ENCODE measurements at regions not wholly inside any gene's neighbourhood (a gene's known extent, or its start where the extent isn't known, plus 50 kb on each side); places are given as distances from the start of the nearest gene placed in this dataset.
"Not testable (repeated sequence)": the region's sequence is repeated elsewhere in the genome, so short reads cannot be mapped to it uniquely, and the experiment has no call there.

GRCh38 chr16:80113873-80114574 lies 426.8 kb upstream of the DYNLRB2 start:
- no peaks in the 10 kb centered on the region for H3K9me3 ChIP-seq (replicated peaks; ENCODE audit: low read length)
- H3K9ac ChIP-seq (ENCODE audit: low read depth, low read length) = no peak overlapping the region
- H3K4me2 ChIP-seq (ENCODE audit: low read length) = no peak overlapping the region
- H3K27me3 ChIP-seq (ENCODE audit: control insufficient read depth, insufficient read depth, low read length) = no peaks in the 10 kb centered on the region
- no peaks in the 10 kb centered on the region for H3K36me3 ChIP-seq (ENCODE audit: insufficient read depth, low read length)
- H3K4me1 ChIP-seq (ENCODE audit: control insufficient read depth, insufficient read depth, low read length) = no peaks in the 10 kb centered on the region
- H3K4me3 ChIP-seq (ENCODE audit: low read length) = no peak overlapping the region

DNA sequence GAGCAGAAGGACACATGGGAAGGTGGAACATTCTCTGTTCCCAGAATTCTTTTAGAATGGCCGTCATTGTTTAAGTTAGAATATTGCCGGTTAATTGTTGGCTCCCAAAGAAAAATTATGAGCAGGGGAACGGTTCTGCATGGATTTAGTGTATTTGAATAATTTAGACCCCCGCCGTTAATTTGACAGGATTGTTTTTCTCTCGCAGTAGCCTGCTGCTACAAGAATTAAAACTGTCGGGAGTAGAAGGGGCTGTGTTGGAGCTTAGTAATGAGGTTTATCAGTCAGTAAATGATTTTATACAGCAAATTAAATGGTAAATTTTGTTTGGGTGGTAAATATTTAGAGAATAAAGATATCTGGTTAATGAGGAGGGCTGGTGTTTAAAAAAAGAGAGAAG lies 431.2 kb upstream of the DYNLRB2 start:
- no peak overlapping the region for H3K9ac ChIP-seq (ENCODE audit: low read depth, low read length)
- H3K4me2 ChIP-seq (ENCODE audit: low read length) = no peak overlapping the region
- peaks cover 5% of the 10 kb centered on the region for H3K4me1 ChIP-seq (ENCODE audit: control insufficient read depth, insufficient read depth, low read length)
- H3K9me3 ChIP-seq (replicated peaks; ENCODE audit: low read length) = no peaks in the 10 kb centered on the region
- no peaks in the 10 kb centered on the region for H3K27me3 ChIP-seq (ENCODE audit: control insufficient read depth, insufficient read depth, low read length)
- H3K4me3 ChIP-seq (ENCODE audit: low read length) = no peak overlapping the region
- H3K36me3 ChIP-seq (ENCODE audit: insufficient read depth, low read length) = no peaks in the 10 kb centered on the region

- Histone ChIP-seq H3K4me1 (ENCODE audit: control insufficient read depth, insufficient read depth, low read length) (peaks cover 5% of the 10 kb centered on the region), H3K27me3 (ENCODE audit: control insufficient read depth, insufficient read depth, low read length) (no peaks in the 10 kb centered on the region), H3K36me3 (ENCODE audit: insufficient read depth, low read length) (no peaks in the 10 kb centered on the region), H3K4me2 (ENCODE audit: low read length) (no peak overlapping the region), H3K9me3 (replicated peaks; ENCODE audit: low read length) (no peaks in the 10 kb centered on the region), H3K9ac (ENCODE audit: low read depth, low read length) (no peak overlapping the region), H3K4me3 (ENCODE audit: low read length) (no peak overlapping the region)
These were observed 432.9 kb upstream of the DYNLRB2 start for GRCh38 chr16:80107900-80108299.

DNA sequence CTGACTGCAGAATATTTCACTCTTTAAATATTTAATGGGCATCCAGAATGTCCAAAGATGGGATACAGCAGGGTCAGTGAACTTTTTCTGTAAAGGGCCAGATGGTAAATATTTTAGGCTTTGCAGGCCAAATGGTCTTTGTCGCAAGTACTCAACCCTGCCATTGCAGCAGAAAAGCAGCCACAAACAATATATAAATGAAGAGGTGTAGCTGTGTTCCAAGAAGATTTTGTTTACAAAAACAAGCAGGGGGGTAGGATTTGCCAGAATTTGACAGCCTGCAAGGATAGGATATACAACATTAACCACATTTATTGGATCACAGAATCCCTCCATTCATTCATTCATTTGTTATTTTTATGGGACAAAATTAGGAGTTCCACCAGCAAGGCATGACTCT lies 435.0 kb upstream of the DYNLRB2 start:
- Histone ChIP-seq H3K27me3 (ENCODE audit: control insufficient read depth, insufficient read depth, low read length) (no peaks in the 10 kb centered on the region), H3K4me3 (ENCODE audit: low read length) (no peak overlapping the region), H3K9ac (ENCODE audit: low read depth, low read length) (no peak overlapping the region), H3K36me3 (ENCODE audit: insufficient read depth, low read length) (no peaks in the 10 kb centered on the region), H3K4me2 (ENCODE audit: low read length) (no peak overlapping the region), H3K4me1 (ENCODE audit: control insufficient read depth, insufficient read depth, low read length) (peaks cover 5% of the 10 kb centered on the region), H3K9me3 (replicated peaks; ENCODE audit: low read length) (no peaks in the 10 kb centered on the region)

DNA sequence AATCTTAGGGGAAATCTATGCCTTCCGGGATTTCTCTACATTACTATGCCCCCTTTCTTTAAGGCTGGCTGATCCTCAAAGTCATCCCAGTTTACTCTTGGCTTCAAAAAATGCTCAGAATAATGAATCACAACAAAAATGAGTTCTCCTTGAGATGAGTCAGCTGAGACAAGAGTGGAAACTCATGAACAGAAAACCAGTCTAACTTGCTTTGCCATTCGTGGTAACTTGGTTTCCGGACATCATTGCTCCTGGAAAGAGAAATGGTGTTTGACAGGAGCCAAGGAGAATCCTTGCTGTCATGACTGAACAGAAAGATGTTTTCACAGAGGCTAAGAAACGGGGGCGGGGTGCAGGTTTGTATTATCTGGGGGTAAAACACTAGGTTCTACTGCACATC lies 435.6 kb upstream of the DYNLRB2 start:
- Histone ChIP-seq H3K27me3 (ENCODE audit: control insufficient read depth, insufficient read depth, low read length) (no peaks in the 10 kb centered on the region), H3K9ac (ENCODE audit: low read depth, low read length) (no peak overlapping the region), H3K4me3 (ENCODE audit: low read length) (no peak overlapping the region), H3K4me1 (ENCODE audit: control insufficient read depth, insufficient read depth, low read length) (peaks cover 5% of the 10 kb centered on the region), H3K9me3 (replicated peaks; ENCODE audit: low read length) (no peaks in the 10 kb centered on the region), H3K4me2 (ENCODE audit: low read length) (no peak overlapping the region), H3K36me3 (ENCODE audit: insufficient read depth, low read length) (no peaks in the 10 kb centered on the region)

GRCh38 chr16:80104401-80104800 lies 436.4 kb upstream of the DYNLRB2 start:
- Histone ChIP-seq H3K9ac (ENCODE audit: low read depth, low read length) (no peak overlapping the region), H3K27me3 (ENCODE audit: control insufficient read depth, insufficient read depth, low read length) (no peaks in the 10 kb centered on the region), H3K4me1 (ENCODE audit: control insufficient read depth, insufficient read depth, low read length) (peaks cover 5% of the 10 kb centered on the region), H3K4me3 (ENCODE audit: low read length) (no peak overlapping the region), H3K9me3 (replicated peaks; ENCODE audit: low read length) (no peaks in the 10 kb centered on the region), H3K4me2 (ENCODE audit: low read length) (no peak overlapping the region), H3K36me3 (ENCODE audit: insufficient read depth, low read length) (no peaks in the 10 kb centered on the region)

- H3K4me2 ChIP-seq (ENCODE audit: low read length) = no peak overlapping the region
- H3K27me3 ChIP-seq (ENCODE audit: control insufficient read depth, insufficient read depth, low read length) = no peaks in the 10 kb centered on the region
- H3K9me3 ChIP-seq (replicated peaks; ENCODE audit: low read length) = no peaks in the 10 kb centered on the region
- no peaks in the 10 kb centered on the region for H3K36me3 ChIP-seq (ENCODE audit: insufficient read depth, low read length)
- H3K4me1 ChIP-seq (ENCODE audit: control insufficient read depth, insufficient read depth, low read length) = peaks cover 5% of the 10 kb centered on the region
- no peak overlapping the region for H3K9ac ChIP-seq (ENCODE audit: low read depth, low read length)
- no peak overlapping the region for H3K4me3 ChIP-seq (ENCODE audit: low read length)
These were observed 437.3 kb upstream of the DYNLRB2 start for GRCh38 chr16:80103463-80103862.

- Histone ChIP-seq H3K4me2 (ENCODE audit: low read length) (no peak overlapping the region), H3K9me3 (replicated peaks; ENCODE audit: low read length) (no peaks in the 10 kb centered on the region), H3K27me3 (ENCODE audit: control insufficient read depth, insufficient read depth, low read length) (no peaks in the 10 kb centered on the region), H3K36me3 (ENCODE audit: insufficient read depth, low read length) (no peaks in the 10 kb centered on the region), H3K4me3 (ENCODE audit: low read length) (no peak overlapping the region), H3K9ac (ENCODE audit: low read depth, low read length) (no peak overlapping the region), H3K4me1 (ENCODE audit: control insufficient read depth, insufficient read depth, low read length) (peaks cover 5% of the 10 kb centered on the region)
These were observed 439.8 kb upstream of the DYNLRB2 start for GRCh38 chr16:80100846-80101451.

DNA sequence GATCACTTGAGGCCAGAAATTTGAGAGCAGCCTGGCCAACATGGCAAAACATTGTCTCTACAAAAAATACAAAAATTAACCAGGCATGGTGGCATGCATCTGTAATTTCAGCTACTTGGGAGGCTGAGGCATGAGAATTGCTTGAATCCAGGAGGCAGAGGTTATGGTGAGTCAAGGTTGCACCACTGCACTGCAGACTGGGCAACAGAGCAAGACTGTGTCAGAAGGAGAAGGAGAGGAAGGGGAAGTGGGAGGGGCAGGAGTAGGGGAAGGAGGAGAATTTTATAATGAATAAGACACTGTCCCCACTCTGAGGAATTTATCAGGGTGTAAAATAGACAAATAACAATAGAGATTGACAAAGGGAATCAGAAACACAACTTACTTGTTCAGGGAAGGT lies 440.6 kb upstream of the DYNLRB2 start:
- no peak overlapping the region for H3K4me2 ChIP-seq (ENCODE audit: low read length)
- no peaks in the 10 kb centered on the region for H3K36me3 ChIP-seq (ENCODE audit: insufficient read depth, low read length)
- H3K27me3 ChIP-seq (ENCODE audit: control insufficient read depth, insufficient read depth, low read length) = no peaks in the 10 kb centered on the region
- H3K9me3 ChIP-seq (replicated peaks; ENCODE audit: low read length) = no peaks in the 10 kb centered on the region
- H3K4me1 ChIP-seq (ENCODE audit: control insufficient read depth, insufficient read depth, low read length) = peaks cover 5% of the 10 kb centered on the region
- H3K4me3 ChIP-seq (ENCODE audit: low read length) = no peak overlapping the region
- H3K9ac ChIP-seq (ENCODE audit: low read depth, low read length) = no peak overlapping the region

DNA sequence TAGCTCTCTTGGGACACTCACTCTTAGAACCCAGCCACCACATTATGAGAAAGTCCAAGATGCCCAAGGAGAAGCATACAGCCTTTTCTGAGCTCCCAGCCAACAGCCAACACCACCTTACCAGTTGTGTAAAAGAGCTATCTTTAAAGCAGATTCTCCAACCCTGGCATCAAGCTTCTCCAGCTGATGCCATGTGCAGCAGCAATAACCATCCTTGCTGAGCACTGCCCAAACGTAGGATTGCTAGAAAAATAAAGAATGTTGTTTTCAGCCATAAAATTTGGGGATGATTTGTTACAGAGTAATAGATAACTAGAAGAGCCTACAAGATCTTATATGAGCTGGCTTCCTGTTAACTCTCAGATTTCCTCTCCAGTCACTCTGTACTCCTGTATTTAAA lies 443.7 kb upstream of the DYNLRB2 start:
- no peak overlapping the region for H3K9ac ChIP-seq (ENCODE audit: low read depth, low read length)
- H3K27me3 ChIP-seq (ENCODE audit: control insufficient read depth, insufficient read depth, low read length) = no peaks in the 10 kb centered on the region
- no peaks in the 10 kb centered on the region for H3K36me3 ChIP-seq (ENCODE audit: insufficient read depth, low read length)
- no peak overlapping the region for H3K4me3 ChIP-seq (ENCODE audit: low read length)
- H3K9me3 ChIP-seq (replicated peaks; ENCODE audit: low read length) = no peaks in the 10 kb centered on the region
- no peaks in the 10 kb centered on the region for H3K4me1 ChIP-seq (ENCODE audit: control insufficient read depth, insufficient read depth, low read length)
- no peak overlapping the region for H3K4me2 ChIP-seq (ENCODE audit: low read length)

DNA sequence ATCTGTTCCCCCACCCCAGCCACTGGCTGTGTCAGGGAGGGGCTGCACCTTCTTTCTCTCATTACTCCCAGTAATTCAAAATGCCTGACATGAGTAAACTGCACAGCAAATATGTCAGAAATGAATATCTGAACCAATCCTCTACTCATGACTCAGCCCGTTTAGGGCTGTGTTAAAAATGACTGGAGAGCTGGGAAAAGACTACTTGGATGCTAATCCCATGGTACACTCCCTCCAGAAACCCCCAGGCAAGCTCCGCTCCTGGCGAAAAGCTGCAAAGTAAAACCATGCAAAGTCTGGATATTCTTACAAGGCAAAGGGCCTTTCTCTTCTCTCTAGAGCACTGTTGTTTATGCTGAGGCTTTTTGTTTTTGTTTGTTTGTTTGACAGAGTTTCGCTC lies 448.1 kb upstream of the DYNLRB2 start:
- H3K9me3 ChIP-seq (replicated peaks; ENCODE audit: low read length) = no peaks in the 10 kb centered on the region

DNA sequence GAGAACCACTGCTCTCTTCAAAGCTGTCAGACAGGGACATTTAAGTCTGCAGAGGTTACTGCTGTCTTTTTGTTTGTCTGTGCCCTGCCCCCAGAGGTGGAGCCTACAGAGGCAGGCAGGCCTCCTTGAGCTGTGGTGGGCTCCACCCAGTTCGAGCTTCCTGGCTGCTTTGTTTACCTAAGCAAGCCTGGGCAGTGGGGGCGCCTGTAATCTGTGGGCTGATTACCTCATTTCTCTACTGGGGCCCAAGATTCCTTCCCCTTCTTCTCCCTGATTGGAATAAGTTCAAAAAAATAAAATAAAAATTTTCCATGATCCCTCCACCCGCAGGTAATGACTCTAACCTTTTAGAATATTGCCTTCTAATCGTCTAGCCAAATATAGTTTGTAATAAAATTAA lies 449.3 kb upstream of the DYNLRB2 start:
- not testable (repeated sequence) for H3K4me3 ChIP-seq (ENCODE audit: low read length); H3K4me2 ChIP-seq (ENCODE audit: low read length); H3K27me3 ChIP-seq (ENCODE audit: control insufficient read depth, insufficient read depth, low read length); H3K9me3 ChIP-seq (replicated peaks; ENCODE audit: low read length); H3K9ac ChIP-seq (ENCODE audit: low read depth, low read length); H3K4me1 ChIP-seq (ENCODE audit: control insufficient read depth, insufficient read depth, low read length); H3K36me3 ChIP-seq (ENCODE audit: insufficient read depth, low read length)

More for the DNA sequence above, 448.1 kb upstream of the DYNLRB2 start:
- Histone ChIP-seq H3K9ac (ENCODE audit: low read depth, low read length) (no peak overlapping the region), H3K4me2 (ENCODE audit: low read length) (no peak overlapping the region), H3K36me3 (ENCODE audit: insufficient read depth, low read length) (no peaks in the 10 kb centered on the region), H3K27me3 (ENCODE audit: control insufficient read depth, insufficient read depth, low read length) (no peaks in the 10 kb centered on the region), H3K4me1 (ENCODE audit: control insufficient read depth, insufficient read depth, low read length) (no peaks in the 10 kb centered on the region), H3K4me3 (ENCODE audit: low read length) (no peak overlapping the region)
